OCI-LY7 (cell line): ENCODE measurements at regions not wholly inside any gene's neighbourhood (a gene's known extent, or its start where the extent isn't known, plus 50 kb on each side); places are given as distances from the start of the nearest gene placed in this dataset.

Experiments used
- EZH2phosphoT487 ChIP-seq: fragments of 200-600 bp; sonication (generic); IDR thresholded peaks from 2 replicates; pipeline ENCODE4 v1.6.1; 2018; ENCODE audit warnings: low read depth, borderline replicate concordance, mild to moderate bottlenecking, mixed run types, antibody characterized with exemption, low read length, moderate library complexity, mixed read lengths
- TF ChIP-seq, protein P1 (sequence below): fragments of 200-600 bp; sonication (generic); conservative IDR thresholded peaks from 2 replicates; pipeline ENCODE4 v1.5.1; 2014; ENCODE audit warnings: mild to moderate bottlenecking, antibody characterized with exemption, low read length, moderate library complexity, mixed read lengths

DNA sequence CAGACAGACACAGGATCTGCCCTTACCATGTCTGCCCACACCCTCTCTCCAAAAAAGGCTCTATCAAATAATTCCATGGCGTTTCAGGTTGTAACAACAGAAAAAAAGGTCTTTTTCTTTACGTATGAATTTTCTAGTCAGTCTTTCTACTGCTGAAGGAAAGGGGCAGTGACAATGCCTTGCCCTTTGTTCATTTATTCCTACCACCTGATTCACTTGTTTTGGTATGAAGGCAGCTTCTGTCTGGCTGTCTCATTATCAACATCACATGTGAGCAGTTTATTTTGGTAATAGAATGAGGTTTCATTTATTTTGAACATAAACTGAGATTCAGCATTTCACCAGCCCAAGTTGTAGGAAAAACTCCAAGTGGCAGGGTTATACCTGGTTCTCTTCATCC lies 94.3 kb upstream of the KLF7 start:
- TF ChIP-seq, protein P1, sequence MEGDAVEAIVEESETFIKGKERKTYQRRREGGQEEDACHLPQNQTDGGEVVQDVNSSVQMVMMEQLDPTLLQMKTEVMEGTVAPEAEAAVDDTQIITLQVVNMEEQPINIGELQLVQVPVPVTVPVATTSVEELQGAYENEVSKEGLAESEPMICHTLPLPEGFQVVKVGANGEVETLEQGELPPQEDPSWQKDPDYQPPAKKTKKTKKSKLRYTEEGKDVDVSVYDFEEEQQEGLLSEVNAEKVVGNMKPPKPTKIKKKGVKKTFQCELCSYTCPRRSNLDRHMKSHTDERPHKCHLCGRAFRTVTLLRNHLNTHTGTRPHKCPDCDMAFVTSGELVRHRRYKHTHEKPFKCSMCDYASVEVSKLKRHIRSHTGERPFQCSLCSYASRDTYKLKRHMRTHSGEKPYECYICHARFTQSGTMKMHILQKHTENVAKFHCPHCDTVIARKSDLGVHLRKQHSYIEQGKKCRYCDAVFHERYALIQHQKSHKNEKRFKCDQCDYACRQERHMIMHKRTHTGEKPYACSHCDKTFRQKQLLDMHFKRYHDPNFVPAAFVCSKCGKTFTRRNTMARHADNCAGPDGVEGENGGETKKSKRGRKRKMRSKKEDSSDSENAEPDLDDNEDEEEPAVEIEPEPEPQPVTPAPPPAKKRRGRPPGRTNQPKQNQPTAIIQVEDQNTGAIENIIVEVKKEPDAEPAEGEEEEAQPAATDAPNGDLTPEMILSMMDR, result no peak
- no peak for TF ChIP-seq EZH2phosphoT487
